CD4-positive, alpha-beta T cell (primary cell): ENCODE measurements at regions not wholly inside any gene's neighbourhood (a gene's known extent, or its start where the extent isn't known, plus 50 kb on each side); places are given as distances from the start of the nearest gene placed in this dataset.

Experiments
- ATAC-seq: fragments of 200-7000 bp; cut with Tn5 transposase; one replicate; pipeline ENCODE4 v1.10.0; 2022; ENCODE audit warnings: mild to moderate bottlenecking; ENCODE audit not compliant: poor library complexity
- CTCF ChIA-PET: fragments of 350-600 bp; sonication (Branson Sonifier 250); formaldehyde crosslinking; loops from one replicate; lab custom pipeline; 2021; ENCODE audit warnings: antibody characterized with exemption, inconsistent platforms; lab: Charles Lee
- POLR2A ChIA-PET: fragments of 350-600 bp; sonication (Branson Sonifier 250); formaldehyde crosslinking; loops from one replicate; lab custom pipeline; 2021; ENCODE audit warnings: antibody characterized with exemption, inconsistent platforms; lab: Charles Lee
- DNase-seq, 14 experiments: peaks; one replicate each; pipeline ENCODE4 v3.0.0-alpha.2; 2013 to 2020; ENCODE audit warnings: mixed read lengths in 2 of 14
- H3K27ac ChIP-seq, 2 donors: one replicate each; pipeline versions ENCODE4 v1.5.1 to v1.7.0; 2013; ENCODE audit warnings: low read length in 2 of 2, low read depth in 1 of 2, mild to moderate bottlenecking in 1 of 2
- H3K27me3 ChIP-seq, 2 experiments: 1 replicate in 1 of 2; 2 replicates in 1 of 2; pipeline versions ENCODE4 v1.6.1 to v1.7.0; 2013; ENCODE audit warnings: low read length in 2 of 2, control low read depth in 1 of 2, mild to moderate bottlenecking in 1 of 2, moderate library complexity in 1 of 2; ENCODE audit not compliant: insufficient read depth in 2 of 2, control insufficient read depth in 1 of 2
- H3K36me3 ChIP-seq: one replicate; pipeline ENCODE4 v1.6.1; 2013; ENCODE audit warnings: low read length, control low read depth; ENCODE audit not compliant: insufficient read depth
- H3K4me1 ChIP-seq: one replicate; pipeline ENCODE4 v1.6.1; 2013; ENCODE audit warnings: low read length, control low read depth; ENCODE audit not compliant: insufficient read depth
- H3K4me3 ChIP-seq: one replicate; pipeline ENCODE4 v1.5.1; 2013; ENCODE audit warnings: mild to moderate bottlenecking, low read length, moderate library complexity
- H3K9me3 ChIP-seq, 2 experiments: 1 replicate in 1 of 2; 2 replicates in 1 of 2; pipeline versions ENCODE4 v1.6.1 to v1.7.0; 2013; ENCODE audit warnings: low read length in 2 of 2, mild to moderate bottlenecking in 2 of 2, control low read depth in 1 of 2, moderate library complexity in 1 of 2; ENCODE audit not compliant: control insufficient read depth in 1 of 2, insufficient read depth in 1 of 2
- H3K27ac Mint-ChIP-seq: one replicate; pipeline ENCODE4 v1.8.0; 2020; ENCODE audit warnings: mixed read lengths
- H3K27me3 Mint-ChIP-seq: one replicate; pipeline ENCODE4 v1.8.0; 2021; ENCODE audit warnings: mixed read lengths
- H3K36me3 Mint-ChIP-seq: one replicate; pipeline ENCODE4 v1.8.0; 2021; ENCODE audit warnings: low read depth, mixed read lengths
- H3K4me1 Mint-ChIP-seq: one replicate; pipeline ENCODE4 v1.8.0; 2021; ENCODE audit warnings: low read depth, mixed read lengths
- H3K4me3 Mint-ChIP-seq: one replicate; pipeline ENCODE4 v1.8.0; 2020; ENCODE audit warnings: mild to moderate bottlenecking, mixed read lengths
- H3K9me3 Mint-ChIP-seq: one replicate; pipeline ENCODE4 v1.8.0; 2020; ENCODE audit warnings: mixed read lengths
- intact Hi-C, 2 experiments: fragments of 100-400 bp; cut with DNase I in 1 of 2; cut with micrococcal nuclease in 1 of 2; formaldehyde crosslinking; loops; one replicate each; pipeline versions ENCODE4 v1.15.1 to v1.9.0; 2023 to 2025; cut with DNase I, micrococcal nuclease
- TF ChIP-seq, protein P1 (sequence below): fragments of 200-600 bp; IDR thresholded peaks from one replicate; pipeline ENCODE4 v1.8.0; 2022; ENCODE audit warnings: antibody characterized with exemption, mild to moderate bottlenecking

DNA sequence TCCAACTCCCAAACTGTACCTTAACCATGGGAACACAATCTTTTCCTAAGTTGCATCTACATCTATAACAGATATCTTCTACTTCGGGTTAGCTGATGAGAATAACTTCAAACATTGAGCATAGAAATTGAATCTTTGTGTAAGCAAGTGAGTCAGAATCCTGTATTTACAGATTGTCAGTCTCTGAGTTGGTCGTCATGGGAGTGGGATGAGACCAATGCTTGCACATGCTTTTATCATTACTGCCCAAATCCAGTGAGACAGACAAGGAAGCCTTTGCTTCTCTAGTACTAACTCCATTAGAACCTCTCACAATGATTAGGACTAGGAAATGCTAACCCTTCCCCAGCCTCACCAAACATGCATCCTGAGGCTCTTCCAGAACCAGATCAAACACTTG, 587.1 kb upstream of the ZNF717 start:
- Histone ChIP-seq H3K4me3 (no peak overlapping the region), H3K27ac (no peak overlapping the region), H3K4me1 (no peaks in the 10 kb centered on the region), H3K27me3 (no peaks in the 10 kb centered on the region), H3K9me3 (peaks cover 0 to 7% of the 10 kb centered on the region in 2 experiments), H3K36me3 (no peaks in the 10 kb centered on the region)
- no peaks in the 10 kb centered on the region for H3K36me3 Mint-ChIP-seq
- H3K4me3 Mint-ChIP-seq: no peak overlapping the region
- no peaks in the 10 kb centered on the region for H3K27me3 Mint-ChIP-seq
- DNase-seq (no peak), ATAC-seq (no peak)
- TF ChIP-seq, protein P1, sequence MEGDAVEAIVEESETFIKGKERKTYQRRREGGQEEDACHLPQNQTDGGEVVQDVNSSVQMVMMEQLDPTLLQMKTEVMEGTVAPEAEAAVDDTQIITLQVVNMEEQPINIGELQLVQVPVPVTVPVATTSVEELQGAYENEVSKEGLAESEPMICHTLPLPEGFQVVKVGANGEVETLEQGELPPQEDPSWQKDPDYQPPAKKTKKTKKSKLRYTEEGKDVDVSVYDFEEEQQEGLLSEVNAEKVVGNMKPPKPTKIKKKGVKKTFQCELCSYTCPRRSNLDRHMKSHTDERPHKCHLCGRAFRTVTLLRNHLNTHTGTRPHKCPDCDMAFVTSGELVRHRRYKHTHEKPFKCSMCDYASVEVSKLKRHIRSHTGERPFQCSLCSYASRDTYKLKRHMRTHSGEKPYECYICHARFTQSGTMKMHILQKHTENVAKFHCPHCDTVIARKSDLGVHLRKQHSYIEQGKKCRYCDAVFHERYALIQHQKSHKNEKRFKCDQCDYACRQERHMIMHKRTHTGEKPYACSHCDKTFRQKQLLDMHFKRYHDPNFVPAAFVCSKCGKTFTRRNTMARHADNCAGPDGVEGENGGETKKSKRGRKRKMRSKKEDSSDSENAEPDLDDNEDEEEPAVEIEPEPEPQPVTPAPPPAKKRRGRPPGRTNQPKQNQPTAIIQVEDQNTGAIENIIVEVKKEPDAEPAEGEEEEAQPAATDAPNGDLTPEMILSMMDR: no peak
- peaks cover 7% of the 10 kb centered on the region for H3K9me3 Mint-ChIP-seq
- H3K27ac Mint-ChIP-seq: no peak overlapping the region
- H3K4me1 Mint-ChIP-seq: no peaks in the 10 kb centered on the region
- intact Hi-C loops: no loop called here
- ChIA-PET POLR2A (no interaction called here), CTCF (no interaction called here)

- DNase-seq (no peak), ATAC-seq (no peak)
- Mint-ChIP-seq H3K4me3 (no peak overlapping the region), H3K27ac (no peak overlapping the region), H3K36me3 (no peaks in the 10 kb centered on the region), H3K9me3 (peaks cover 14% of the 10 kb centered on the region), H3K4me1 (no peaks in the 10 kb centered on the region), H3K27me3 (no peaks in the 10 kb centered on the region)
- TF ChIP-seq, protein P1: no peak
- no peak overlapping the region for H3K4me3 ChIP-seq
- intact Hi-C loops: no loop called here
- ChIA-PET CTCF (no interaction called here), POLR2A (no interaction called here)
- no peaks in the 10 kb centered on the region for H3K4me1 ChIP-seq
- H3K9me3 ChIP-seq: peaks cover under 1 to 7% of the 10 kb centered on the region in 2 experiments
- H3K27ac ChIP-seq: no peak overlapping the region
- no peaks in the 10 kb centered on the region for H3K27me3 ChIP-seq
- no peaks in the 10 kb centered on the region for H3K36me3 ChIP-seq
Observed at GRCh38 chr3:76377074-76377473, 591.7 kb upstream of the ZNF717 start.

- TF ChIP-seq, protein P1: no peak
- ChIA-PET POLR2A (no interaction called here), CTCF (no interaction called here)
- ATAC-seq (no peak), DNase-seq (no peak)
- Mint-ChIP-seq H3K4me3 (no peak overlapping the region), H3K36me3 (no peaks in the 10 kb centered on the region), H3K27ac (no peak overlapping the region), H3K27me3 (no peaks in the 10 kb centered on the region), H3K9me3 (peaks cover 17% of the 10 kb centered on the region), H3K4me1 (no peaks in the 10 kb centered on the region)
- no peaks in the 10 kb centered on the region for H3K4me1 ChIP-seq
- no peak overlapping the region for H3K27ac ChIP-seq
- H3K27me3 ChIP-seq: no peaks in the 10 kb centered on the region
- no peak overlapping the region for H3K4me3 ChIP-seq
- H3K9me3 ChIP-seq: peaks cover 5 to 7% of the 10 kb centered on the region in 2 experiments
- intact Hi-C loops: no loop called here
- no peaks in the 10 kb centered on the region for H3K36me3 ChIP-seq
Observed at GRCh38 chr3:76378789-76379188, 593.4 kb upstream of the ZNF717 start.
